SU-DHL-6 (cell line): ENCODE measurements at regions not wholly inside any gene's neighbourhood (a gene's known extent, or its start where the extent isn't known, plus 50 kb on each side); places are given as distances from the start of the nearest gene placed in this dataset.

Experiments used
- CTCF ChIP-seq: fragments of 200-600 bp; sonication (generic); IDR thresholded peaks from one replicate; pipeline ENCODE4 v1.5.1; 2017; ENCODE audit warnings: antibody characterized with exemption, mild to moderate bottlenecking, low read length, moderate library complexity; ENCODE audit not compliant: insufficient read depth, poor library complexity, severe bottlenecking
- EZH2phosphoT487 ChIP-seq: fragments of 200-600 bp; sonication (generic), shearing (Covaris generic); conservative IDR thresholded peaks from 2 replicates; pipeline ENCODE4 v1.6.1; 2018; ENCODE audit warnings: mild to moderate bottlenecking, antibody characterized with exemption, low read length, moderate library complexity, mixed read lengths

- TF ChIP-seq CTCF (no peak), EZH2phosphoT487 (no peak)
These were observed 111.6 kb upstream of the SLC6A6 start for GRCh38 chr3:14290631-14291385.
